ENCODE measurements at regions not wholly inside any gene's neighbourhood (a gene's known extent, or its start where the extent isn't known, plus 50 kb on each side); places are given as distances from the start of the nearest gene placed in this dataset.
"Not testable (repeated sequence)": the region's sequence is repeated elsewhere in the genome, so short reads cannot be mapped to it uniquely, and the experiment has no call there.

DNA sequence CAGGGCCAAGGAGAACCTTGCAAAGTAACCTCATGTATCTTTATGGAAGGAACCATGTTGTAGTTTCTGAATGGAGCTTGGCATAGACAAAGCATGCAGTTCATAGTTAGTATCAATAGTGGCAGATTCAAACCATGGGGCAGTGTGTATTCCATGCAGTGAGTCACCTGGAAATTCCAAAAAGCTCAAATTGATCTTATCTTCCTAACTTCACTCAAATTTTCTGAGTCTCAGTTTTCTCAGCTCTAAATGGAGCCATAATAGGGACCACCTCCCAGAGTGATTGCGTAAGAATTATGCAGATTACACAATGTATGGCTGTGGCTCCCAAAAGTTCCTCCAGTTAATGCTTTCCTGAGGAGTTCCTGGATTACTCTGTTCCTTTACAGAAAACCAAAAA is 549.9 kb upstream of the KLF4 start:
- Histone ChIP-seq H3K4me3 (no peak overlapping the region), H3K27ac (no peak overlapping the region)

DNA sequence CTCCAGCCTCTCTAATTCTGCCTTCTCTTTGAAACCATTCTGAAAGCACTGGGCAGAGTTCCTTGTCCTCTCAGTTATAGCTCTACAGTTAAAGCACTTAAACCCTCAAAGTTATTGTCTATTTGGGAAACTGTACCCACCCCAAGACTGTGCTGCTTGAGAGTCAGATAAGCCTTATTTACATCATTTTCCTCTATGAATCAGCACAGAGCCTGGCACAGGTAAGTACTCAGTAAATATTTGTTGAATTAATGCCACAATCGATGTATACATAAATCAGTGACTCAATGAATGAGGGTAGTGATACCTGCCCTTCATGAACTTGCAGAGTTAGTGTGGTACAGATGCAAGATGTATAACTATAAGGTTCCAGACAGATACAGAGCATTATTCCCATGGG is 549.4 kb upstream of the KLF4 start:
- H3K27ac ChIP-seq: no peak overlapping the region
- H3K4me3 ChIP-seq: no peak overlapping the region

DNA sequence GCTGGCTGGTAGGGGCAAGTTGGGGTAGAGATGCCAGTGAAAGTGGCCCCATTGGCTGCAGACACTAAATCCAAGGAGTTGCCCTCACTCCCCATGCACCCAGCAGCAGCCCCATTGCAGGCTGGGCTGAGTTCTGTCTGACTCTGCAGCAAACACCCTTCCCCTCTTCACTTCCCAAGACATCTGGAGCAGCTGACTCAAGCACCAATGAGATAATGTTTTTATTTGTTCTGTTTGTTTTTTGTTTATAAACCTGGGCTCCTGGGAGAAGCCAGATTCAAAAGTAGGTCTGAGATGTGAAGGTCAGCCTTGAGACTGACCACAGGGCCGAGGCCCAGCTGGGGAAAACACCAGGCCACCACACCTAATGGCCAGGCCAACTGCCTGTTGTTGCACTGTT is 545.9 kb upstream of the KLF4 start:
- H3K27ac ChIP-seq: peak overlapping the region in 1 of 21 experiments; percentile 3
- no peak overlapping the region for H3K4me3 ChIP-seq

DNA sequence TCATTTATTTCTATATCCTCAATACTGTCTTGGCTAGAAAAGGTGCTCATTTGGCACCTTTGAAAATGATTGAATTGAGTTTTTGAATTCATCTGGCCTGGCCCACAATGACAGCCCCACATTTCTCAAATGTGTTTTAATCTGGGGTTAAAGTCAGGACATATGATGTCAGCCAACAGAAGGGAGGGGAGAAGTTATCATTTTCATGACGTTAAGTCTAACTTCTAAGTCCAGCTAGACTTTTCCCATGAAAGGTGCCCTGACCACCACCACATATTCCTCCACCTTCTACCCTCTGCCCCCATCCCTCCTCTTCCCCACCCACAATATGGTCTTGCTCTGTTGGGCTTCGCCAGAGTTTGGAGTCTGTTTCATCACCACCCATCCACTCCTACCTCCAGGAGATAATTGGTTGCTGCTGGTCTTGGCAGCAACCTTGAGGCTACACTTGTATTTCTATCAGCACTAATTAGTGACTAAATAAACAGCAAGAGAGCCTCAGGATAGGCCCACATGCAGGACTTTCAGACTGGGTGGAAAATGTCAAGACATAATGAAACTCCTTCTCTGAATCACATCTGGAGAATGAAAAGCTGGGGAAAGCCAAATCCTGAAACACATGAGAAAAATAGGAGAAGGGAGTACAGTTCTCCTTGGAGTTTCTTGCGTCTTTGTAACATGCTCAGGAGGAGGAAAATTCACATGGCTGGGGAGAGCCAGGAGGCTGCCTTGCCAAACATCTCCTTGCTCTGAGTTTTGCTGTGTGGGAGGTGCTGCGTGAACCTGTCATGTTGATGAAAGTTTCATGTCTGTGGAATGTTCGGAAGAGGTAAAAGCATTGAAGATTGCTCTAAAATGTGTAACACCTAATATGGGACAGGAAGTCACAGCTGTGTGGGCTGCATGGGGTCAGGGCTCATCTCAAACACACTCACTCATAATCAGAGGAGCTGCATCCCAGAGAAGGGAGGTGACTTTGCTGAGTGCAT is 544.7 kb upstream of the KLF4 start:
- Histone ChIP-seq H3K4me3 (no peak overlapping the region), H3K27ac (no peak overlapping the region)

DNA sequence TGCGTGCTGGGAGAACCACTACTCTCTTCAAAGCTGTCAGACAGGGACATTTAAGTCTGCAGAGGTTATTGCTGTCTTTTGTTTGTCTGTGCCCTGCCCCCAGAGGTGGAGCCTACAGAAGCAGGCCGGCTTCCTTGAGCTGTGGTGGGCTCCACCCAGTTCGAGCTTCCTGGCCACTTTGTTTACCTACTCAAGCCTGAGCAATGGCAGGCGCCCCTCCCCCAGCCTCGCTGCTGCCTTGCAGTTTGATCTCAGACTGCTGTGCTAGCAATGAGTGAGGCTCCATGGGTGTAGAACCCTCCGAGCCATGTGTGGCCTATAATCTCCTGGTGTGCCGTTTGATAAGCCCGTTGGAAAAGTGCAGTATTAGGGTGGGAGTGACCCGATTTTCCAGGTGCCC is 542.5 kb upstream of the KLF4 start:
- not testable (repeated sequence) for H3K4me3 ChIP-seq, H3K27ac ChIP-seq

DNA sequence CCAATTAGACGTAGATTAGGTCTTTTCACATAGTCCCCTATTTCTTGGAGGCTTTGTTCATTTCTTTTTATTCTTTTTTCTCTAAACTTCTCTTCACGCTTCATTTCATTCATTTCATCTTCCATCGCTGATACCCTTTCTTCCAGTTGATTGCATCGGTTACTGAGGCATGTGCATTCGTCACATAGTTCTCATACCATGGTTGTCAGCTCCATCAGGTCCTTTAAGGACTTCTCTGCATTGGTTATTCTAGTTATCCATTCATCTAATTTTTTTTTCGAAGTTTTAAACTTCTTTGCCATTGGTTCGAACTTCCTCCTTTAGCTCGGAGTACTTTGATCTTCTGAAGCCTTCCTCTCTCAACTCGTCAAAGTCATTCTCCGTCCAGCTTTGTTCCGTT is 541.7 kb upstream of the KLF4 start:
- not testable (repeated sequence) for H3K4me3 ChIP-seq, H3K27ac ChIP-seq

DNA sequence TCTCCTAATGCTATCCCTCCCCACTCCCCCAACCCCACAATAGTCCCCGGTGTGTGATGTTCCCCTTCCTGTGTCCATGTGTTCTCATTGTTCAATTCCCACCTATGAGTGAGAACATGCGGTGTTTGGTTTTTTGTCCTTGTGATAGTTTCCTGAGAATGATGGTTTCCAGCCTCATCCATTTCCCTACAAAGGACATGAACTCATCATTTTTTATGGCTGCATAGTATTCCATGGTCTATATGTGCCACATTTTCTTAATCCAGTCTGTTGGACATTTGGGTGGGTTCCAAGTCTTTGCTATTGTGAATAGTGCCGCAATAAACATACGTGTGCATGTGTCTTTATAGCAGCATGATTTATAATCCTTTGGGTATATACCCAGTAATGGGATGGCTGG is 537.1 kb upstream of the KLF4 start:
- not testable (repeated sequence) for H3K4me3 ChIP-seq, H3K27ac ChIP-seq

DNA sequence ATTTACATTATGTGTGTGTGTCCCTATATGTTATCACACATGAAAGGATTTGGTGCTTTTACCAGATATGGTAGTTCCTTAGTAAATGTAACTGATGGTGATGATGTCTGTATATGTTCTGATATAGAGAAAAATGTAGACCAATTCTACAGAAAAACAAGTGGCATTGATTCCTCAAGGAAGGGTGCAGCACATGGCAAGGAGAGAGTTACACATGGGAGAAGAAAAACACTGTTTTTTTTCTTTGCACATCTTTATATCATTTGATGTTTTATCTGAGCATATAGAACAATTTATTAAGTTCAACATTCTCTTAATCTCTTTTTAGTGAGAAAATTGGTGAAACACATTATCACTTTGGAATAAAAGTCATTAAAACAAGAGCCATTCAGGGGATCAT is 535.0 kb upstream of the KLF4 start:
- Histone ChIP-seq H3K27ac (no peak overlapping the region), H3K4me3 (no peak overlapping the region)

DNA sequence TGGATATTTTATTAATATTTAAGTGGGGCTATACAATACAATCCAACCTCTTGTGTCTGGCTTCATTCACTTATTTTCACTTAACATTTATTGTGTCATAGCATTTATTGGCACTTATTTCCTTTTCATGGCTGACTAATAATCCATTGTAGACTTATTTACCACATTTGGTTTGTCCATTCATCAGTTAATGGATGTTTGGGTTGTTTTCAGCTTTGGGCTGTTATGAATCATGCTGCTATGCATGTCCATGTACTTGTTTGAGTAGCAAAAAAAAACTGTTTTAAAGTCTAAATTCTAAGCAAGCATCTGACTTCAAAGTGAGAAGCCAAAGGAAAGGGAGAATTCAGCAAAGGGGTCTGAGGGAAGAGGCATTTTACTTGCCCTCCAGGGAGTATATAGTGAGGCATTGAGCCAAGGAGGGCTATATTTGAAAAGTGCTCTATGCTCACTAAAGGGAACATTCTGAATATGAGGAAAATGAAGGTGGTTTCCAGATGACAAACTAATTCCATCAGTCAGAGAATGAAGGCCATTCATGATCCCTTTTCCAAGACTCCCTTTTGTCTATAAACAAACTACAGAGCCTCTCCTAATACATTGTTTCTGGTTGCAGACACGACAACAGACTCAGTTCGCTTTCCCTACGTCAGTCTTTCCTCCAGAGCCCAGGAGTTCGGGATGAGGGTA is 532.8 kb upstream of the KLF4 start:
- H3K27ac ChIP-seq: peak overlapping the region in 1 of 21 experiments; percentile 3
- H3K4me3 ChIP-seq: no peak overlapping the region

DNA sequence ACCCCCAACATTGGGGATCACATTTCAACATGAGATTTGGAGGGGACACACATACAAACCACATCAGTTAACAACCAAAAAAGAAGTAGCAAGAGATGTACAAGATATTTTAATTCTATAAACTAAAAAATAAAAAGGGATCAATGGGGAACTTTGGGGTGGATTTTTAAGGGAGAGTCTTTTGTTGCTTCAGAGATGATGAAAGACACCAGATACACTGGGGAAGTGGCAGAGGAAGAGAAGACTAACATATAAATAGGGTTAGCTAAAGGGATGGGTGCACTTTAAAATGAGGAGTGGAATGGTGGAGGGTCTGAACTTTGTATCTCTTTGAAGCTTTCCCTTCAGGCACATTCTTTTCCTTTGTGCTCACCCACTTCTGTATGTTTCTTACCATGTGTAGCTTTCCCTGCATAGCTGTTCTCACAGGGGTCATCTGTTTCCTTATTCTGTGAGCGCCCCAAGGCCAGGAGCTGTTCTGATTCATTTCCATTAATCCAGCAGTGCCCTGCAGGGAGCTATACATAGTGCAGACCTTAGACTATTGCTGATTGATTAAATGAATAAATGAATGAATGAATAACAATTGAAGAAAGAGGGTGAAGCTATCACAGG is 531.6 kb upstream of the KLF4 start:
- H3K4me3 ChIP-seq: no peak overlapping the region
- H3K27ac ChIP-seq: no peak overlapping the region

DNA sequence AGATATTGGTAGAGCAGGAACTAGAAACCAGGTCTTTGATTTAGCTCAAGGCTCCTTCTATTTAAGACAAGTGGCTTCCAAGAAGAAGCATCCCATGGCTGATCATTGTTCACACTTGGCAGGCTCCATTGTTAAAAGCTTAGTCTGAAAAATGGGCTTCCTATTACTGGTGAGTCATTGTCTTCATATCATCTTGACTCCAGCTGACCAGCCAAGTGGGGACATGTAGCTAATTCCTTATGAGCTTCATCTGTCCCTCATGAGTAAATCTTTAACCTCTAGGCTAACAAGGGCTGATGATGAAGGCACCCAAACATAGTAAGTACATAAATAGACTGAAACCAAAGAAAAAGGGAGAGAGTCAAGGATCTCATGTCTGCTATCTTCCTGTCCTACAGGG is 530.3 kb upstream of the KLF4 start:
- H3K4me3 ChIP-seq: no peak overlapping the region
- no peak overlapping the region for H3K27ac ChIP-seq

DNA sequence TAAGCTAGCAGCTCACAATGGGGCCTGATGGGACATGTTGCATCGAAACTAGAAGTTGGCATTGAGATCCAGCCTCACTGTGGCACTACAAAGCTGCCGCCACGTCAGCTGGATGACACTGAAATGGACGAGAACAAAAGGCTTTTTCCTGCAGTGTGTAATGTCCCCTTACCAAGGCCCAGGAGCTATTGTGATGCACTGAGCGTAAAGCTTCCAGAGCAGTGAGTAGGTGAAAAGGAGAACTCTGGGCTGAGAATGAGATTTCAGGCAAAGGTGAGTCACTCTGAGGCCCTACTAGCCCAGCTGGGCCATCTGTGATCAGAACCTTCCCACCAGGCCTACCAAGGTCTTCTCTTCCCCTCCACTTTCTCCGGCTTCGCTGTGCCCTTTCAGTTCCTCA is 528.1 kb upstream of the KLF4 start:
- Histone ChIP-seq H3K27ac (peak overlapping the region in 1 of 21 experiments; percentile 48), H3K4me3 (no peak overlapping the region)

DNA sequence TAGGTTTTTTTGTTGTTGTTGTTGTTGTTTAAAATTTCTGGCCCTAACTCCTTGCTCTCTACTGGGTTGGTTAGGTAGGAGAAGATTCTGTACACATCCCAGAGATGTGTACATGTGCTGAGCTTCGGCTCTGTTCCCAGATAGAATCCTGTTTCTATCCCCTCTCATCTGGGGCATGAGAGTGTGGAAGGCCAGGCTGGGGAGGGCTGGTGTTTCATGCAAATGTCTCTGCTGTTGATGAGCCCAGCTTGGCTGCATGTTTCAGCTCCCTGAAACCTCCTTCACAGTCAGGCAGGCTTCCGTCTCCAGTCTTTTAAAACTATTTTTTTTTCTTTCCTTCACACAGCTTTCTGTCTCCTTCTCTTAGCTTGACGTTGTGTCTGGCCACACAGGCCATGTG is 526.9 kb upstream of the KLF4 start:
- Histone ChIP-seq H3K4me3 (no peak overlapping the region), H3K27ac (peak overlapping the region in 1 of 21 experiments; percentile 17)

DNA sequence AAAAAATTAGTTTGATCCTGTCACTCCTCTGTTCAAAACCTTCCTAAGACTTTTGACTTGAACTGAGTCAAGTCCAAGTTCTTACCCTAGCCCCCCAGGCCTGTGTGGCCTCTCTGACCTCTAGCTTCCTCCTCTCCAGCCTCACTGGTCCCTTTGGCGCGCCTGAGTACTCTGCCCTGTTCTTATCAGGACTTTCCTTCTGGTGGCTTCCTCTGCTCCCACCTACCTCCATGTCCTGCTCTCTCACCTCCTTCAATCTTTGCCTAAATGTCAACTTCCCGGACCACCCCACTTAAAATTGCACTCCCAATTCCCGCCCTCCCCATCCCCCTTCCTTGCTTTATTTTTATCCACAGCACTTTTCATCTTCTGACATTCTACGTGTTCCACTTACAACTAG is 526.1 kb upstream of the KLF4 start:
- Histone ChIP-seq H3K27ac (no peak overlapping the region), H3K4me3 (no peak overlapping the region)

DNA sequence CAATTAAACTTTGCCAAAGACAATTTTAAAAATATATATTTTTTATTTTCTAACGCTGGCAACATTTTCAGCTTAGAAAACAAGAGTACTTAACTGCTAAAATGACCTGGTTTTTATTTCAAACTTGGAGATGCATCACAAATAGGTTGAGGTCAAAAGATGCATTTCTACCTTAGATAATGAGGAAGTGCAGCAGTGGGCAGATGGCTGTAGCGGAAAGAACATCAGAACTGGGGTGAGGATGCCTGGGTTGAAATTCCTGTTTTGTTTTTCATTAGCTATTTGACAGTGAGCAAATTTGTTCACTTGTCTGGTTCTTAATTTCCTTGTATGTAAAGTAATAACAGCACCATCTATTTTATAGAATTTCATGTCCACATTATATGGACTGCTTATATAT is 524.8 kb upstream of the KLF4 start:
- H3K27ac ChIP-seq: no peak overlapping the region
- H3K4me3 ChIP-seq: no peak overlapping the region

DNA sequence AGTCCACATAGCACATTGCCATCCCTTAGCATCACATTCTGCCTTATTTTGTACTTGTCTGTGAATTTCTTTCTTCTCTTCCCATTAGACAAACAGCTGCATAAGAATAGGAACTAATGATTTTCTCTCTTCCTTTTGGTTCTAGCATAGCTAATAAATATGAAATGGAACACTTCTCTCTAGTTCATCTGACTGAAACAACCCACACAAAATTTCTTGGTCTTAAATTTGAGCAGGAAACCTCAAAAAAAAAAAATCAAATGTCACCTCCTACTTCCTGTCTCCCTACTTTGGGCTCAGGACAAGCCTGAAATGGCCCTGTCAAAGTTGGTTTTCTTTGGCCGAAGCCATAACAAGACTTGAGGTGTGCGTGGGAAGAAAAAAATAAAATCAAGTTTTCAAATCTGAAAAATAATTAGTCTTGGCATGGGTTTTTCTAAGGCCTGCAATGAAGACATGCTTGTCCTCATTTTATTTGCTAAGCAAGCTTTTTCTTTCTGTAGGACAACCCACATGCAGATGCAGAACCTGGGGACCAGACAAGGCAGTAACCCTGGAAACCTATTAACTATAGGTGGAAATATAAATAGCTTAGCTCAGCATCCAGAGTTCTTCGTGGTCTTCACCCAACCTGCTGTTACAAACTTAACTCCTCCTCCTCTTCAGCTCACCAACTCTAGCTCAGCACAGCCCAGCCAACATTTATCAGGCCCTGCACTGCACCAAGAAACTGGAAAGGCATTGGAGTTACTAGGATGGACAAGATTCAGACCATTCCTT is 523.5 kb upstream of the KLF4 start:
- H3K27ac ChIP-seq: no peak overlapping the region
- no peak overlapping the region for H3K4me3 ChIP-seq

DNA sequence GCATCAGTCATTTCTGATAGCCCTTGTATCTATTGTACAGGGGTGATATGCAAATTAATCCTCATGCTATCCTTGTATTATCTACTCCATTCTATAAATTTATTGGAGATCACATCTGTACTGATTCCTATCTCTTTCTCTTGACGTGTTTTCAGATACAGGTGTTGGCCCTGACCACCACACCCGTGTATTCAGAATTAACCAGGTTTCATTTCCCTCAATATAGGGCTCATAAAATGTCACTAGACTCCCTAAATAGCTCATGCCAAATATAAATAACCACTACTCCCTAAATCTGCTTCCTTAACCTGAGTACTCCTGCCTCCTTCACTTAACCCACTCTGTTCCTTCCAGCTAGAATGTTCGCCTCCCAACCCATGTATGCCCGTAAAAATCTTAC is 522.8 kb upstream of the KLF4 start:
- H3K4me3 ChIP-seq: no peak overlapping the region

DNA sequence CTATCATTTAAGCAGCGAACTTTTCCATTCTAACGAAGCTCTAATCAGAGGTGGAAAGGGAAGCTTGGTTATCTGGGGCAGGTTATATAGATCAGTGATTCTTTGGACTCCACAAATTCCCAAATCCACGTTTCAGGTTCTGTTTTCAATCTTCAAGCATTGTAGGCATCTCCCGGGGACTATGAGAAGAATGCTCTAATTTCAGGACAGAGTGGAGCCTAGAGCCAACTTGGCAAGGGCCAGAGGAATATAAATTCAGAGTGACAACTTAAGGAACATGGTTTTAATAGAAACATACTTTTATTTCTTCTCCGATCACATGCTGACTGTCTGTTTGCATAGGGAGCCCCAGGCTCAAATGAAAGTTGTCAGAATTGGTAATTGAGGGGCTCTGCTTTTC is 514.0 kb upstream of the KLF4 start:
- Histone ChIP-seq H3K4me3 (no peak overlapping the region), H3K27ac (no peak overlapping the region)

More for the DNA sequence above, 522.8 kb upstream of the KLF4 start:
- H3K27ac ChIP-seq: no peak overlapping the region

DNA sequence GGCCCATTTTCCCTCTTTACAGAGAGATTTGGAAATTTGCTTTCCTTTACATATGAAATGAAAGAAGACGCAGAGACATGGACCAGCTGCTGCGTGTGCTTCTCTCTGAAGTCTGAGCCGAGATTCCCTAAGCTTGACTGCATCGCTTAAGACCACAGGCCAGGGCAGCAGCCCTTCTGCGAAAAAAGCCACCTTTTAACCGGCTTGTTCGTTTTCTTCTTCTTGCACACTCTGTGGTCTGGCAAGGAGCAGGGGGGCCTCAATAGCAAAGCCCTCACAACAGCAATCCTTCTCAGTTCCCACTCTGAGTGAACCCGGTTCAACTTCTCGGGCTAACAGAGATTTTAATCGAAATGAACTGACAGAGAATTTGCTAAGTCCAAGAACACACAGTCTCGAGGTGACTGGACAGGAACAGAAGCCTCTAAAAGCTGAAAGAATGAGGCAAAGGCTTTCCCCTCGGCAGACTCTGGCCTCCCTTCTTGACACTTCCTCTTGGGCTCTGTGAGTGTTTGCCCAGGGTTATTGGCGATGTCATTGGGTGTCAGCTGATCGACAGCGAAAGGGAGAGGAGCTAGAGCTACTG is 512.9 kb upstream of the KLF4 start:
- peak overlapping the region in 1 of 21 experiments; percentile 11 for H3K27ac ChIP-seq
- no peak overlapping the region for H3K4me3 ChIP-seq

DNA sequence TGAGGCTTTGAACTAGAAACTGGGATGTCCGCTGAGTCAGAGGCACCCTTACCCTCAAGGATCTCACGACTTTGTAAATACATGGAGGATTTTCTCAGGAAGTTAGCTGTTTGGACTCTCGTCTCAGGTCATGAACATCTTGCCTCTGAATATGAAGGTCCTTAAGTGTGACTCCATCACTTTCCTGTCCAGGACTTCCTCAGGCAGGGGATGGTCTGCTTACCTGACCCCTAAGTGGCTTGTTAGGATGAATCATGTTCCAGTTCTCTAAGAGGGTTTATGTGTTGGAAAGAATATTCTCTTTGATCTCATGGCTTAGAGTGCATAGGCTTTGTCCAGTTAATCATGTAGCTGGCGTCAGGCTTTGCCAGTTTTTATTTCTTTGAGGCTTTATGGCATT is 511.7 kb upstream of the KLF4 start:
- Histone ChIP-seq H3K27ac (no peak overlapping the region), H3K4me3 (no peak overlapping the region)

Measured in skin epidermis (tissue), 12 donors.